ENCODE measurements at regions not wholly inside any gene's neighbourhood (a gene's known extent, or its start where the extent isn't known, plus 50 kb on each side); places are given as distances from the start of the nearest gene placed in this dataset.

DNA sequence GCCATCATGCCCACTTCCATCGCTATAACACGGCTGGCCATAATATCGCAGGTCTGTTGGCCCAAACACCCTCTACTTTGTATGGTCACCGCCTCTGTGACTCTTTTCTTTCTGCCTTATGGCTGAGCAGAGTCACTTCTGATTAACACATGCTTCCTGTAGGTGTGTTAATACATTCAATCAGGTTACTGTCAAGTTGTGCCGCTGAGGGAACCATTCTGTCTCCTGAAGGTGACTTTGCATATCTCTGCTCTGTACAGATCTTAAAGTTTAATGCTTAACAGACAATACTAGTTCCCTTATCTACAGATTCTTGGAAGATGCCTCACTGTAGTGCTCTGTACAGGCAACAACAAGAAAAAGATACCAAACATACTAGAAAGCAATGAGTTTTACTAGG, 393.1 kb downstream of the CADM1 start:
- Histone ChIP-seq H3K27me3 (ENCODE audit: control insufficient read depth, insufficient read depth, low read length) (no peaks in the 10 kb centered on the region), H3K36me3 (ENCODE audit: control insufficient read depth, insufficient read depth, low read length) (no peaks in the 10 kb centered on the region), H3K9me3 (ENCODE audit: control insufficient read depth, insufficient read depth, low read depth, low read length) (no peaks in the 10 kb centered on the region), H3K4me1 (ENCODE audit: control insufficient read depth, insufficient read depth, low read length) (no peaks in the 10 kb centered on the region), H3K27ac (ENCODE audit: low read length) (no peak overlapping the region), H3K4me3 (ENCODE audit: low read depth in 2 of 2, low read length in 2 of 2) (no peak overlapping the region)
- intact Hi-C loops (cut with micrococcal nuclease; ENCODE audit: unreplicated experiment) (no loop called here), in situ Hi-C loops (cut with HindIII; ENCODE audit: low pct_unique_long_range_greater_than_20kb, low sequenced_read_pairs) (no loop called here)
- TF ChIP-seq, protein P1, sequence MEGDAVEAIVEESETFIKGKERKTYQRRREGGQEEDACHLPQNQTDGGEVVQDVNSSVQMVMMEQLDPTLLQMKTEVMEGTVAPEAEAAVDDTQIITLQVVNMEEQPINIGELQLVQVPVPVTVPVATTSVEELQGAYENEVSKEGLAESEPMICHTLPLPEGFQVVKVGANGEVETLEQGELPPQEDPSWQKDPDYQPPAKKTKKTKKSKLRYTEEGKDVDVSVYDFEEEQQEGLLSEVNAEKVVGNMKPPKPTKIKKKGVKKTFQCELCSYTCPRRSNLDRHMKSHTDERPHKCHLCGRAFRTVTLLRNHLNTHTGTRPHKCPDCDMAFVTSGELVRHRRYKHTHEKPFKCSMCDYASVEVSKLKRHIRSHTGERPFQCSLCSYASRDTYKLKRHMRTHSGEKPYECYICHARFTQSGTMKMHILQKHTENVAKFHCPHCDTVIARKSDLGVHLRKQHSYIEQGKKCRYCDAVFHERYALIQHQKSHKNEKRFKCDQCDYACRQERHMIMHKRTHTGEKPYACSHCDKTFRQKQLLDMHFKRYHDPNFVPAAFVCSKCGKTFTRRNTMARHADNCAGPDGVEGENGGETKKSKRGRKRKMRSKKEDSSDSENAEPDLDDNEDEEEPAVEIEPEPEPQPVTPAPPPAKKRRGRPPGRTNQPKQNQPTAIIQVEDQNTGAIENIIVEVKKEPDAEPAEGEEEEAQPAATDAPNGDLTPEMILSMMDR (IDR thresholded peaks at IDR 0.05), result no peak
- no peak for TF ChIP-seq TCF7L2 (IDR thresholded peaks at IDR 0.05; ENCODE audit: low read depth, low read length)
- TF ChIP-seq SIN3A (IDR thresholded peaks at IDR 0.05; ENCODE audit: borderline replicate concordance, insufficient read depth, low read depth, low read length), result no peak
- no peak for TF ChIP-seq POLR2AphosphoS5 (IDR thresholded peaks at IDR 0.05; ENCODE audit: low read depth, low read length)
- TF ChIP-seq, protein P2, sequence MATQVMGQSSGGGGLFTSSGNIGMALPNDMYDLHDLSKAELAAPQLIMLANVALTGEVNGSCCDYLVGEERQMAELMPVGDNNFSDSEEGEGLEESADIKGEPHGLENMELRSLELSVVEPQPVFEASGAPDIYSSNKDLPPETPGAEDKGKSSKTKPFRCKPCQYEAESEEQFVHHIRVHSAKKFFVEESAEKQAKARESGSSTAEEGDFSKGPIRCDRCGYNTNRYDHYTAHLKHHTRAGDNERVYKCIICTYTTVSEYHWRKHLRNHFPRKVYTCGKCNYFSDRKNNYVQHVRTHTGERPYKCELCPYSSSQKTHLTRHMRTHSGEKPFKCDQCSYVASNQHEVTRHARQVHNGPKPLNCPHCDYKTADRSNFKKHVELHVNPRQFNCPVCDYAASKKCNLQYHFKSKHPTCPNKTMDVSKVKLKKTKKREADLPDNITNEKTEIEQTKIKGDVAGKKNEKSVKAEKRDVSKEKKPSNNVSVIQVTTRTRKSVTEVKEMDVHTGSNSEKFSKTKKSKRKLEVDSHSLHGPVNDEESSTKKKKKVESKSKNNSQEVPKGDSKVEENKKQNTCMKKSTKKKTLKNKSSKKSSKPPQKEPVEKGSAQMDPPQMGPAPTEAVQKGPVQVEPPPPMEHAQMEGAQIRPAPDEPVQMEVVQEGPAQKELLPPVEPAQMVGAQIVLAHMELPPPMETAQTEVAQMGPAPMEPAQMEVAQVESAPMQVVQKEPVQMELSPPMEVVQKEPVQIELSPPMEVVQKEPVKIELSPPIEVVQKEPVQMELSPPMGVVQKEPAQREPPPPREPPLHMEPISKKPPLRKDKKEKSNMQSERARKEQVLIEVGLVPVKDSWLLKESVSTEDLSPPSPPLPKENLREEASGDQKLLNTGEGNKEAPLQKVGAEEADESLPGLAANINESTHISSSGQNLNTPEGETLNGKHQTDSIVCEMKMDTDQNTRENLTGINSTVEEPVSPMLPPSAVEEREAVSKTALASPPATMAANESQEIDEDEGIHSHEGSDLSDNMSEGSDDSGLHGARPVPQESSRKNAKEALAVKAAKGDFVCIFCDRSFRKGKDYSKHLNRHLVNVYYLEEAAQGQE (IDR thresholded peaks at IDR 0.05; ENCODE audit: insufficient read depth in 1 of 2, low read depth in 2 of 2, low read length in 1 of 2), result no peak
- BruUV-seq (replicated peaks), result no TSS peak
- CTCF ChIA-PET, result no interaction called here
- POLR2A ChIA-PET, result no interaction called here
- ATAC-seq (no peak), DNase-seq (ENCODE audit: low read depth, low spot score) (no peak)

DNA sequence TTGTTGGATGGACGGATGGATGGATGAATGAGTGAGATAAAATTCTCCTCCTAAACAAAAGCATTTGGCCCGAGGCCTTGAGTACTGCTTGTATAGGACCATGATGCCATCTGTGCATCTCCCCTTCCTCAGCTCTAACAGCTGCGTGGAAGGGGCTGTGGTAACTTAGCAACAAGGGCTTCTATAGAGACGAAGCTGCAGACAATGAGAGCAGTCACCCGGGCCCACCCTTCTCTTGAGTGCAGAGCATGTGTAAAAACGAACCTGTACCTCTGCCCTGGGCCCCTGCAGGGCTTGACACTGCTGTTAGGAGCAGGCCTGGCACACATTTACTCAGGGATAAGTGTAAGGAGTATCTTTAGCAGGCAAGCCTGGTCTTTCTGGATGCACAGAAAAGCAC, 391.5 kb downstream of the CADM1 start:
- in situ Hi-C loops (cut with HindIII; ENCODE audit: low pct_unique_long_range_greater_than_20kb, low sequenced_read_pairs) (no loop called here), intact Hi-C loops (cut with micrococcal nuclease; ENCODE audit: unreplicated experiment) (no loop called here)
- Histone ChIP-seq H3K27ac (ENCODE audit: low read length) (no peak overlapping the region), H3K4me3 (ENCODE audit: low read depth in 2 of 2, low read length in 2 of 2) (no peak overlapping the region), H3K27me3 (ENCODE audit: control insufficient read depth, insufficient read depth, low read length) (no peaks in the 10 kb centered on the region), H3K36me3 (ENCODE audit: control insufficient read depth, insufficient read depth, low read length) (no peaks in the 10 kb centered on the region), H3K4me1 (ENCODE audit: control insufficient read depth, insufficient read depth, low read length) (no peaks in the 10 kb centered on the region), H3K9me3 (ENCODE audit: control insufficient read depth, insufficient read depth, low read depth, low read length) (no peaks in the 10 kb centered on the region)
- ATAC-seq, result no peak
- TF ChIP-seq, protein P1 (IDR thresholded peaks at IDR 0.05), result no peak
- TF ChIP-seq SIN3A (IDR thresholded peaks at IDR 0.05; ENCODE audit: borderline replicate concordance, insufficient read depth, low read depth, low read length), result no peak
- TF ChIP-seq, protein P2 (IDR thresholded peaks at IDR 0.05; ENCODE audit: insufficient read depth in 1 of 2, low read depth in 2 of 2, low read length in 1 of 2), result no peak
- no peak for TF ChIP-seq POLR2AphosphoS5 (IDR thresholded peaks at IDR 0.05; ENCODE audit: low read depth, low read length)
- no peak for TF ChIP-seq TCF7L2 (IDR thresholded peaks at IDR 0.05; ENCODE audit: low read depth, low read length)
- ChIA-PET CTCF (interaction anchor here (0.6 kb wide), 1 partner anchor 326 kb away, joined by 4 read pairs; no protein-coding TSS in a partner anchor), POLR2A (no interaction called here)
- no TSS peak for BruUV-seq (replicated peaks)
- DNase-seq (ENCODE audit: low read depth, low spot score), result no peak

Measured in Panc1 (cell line).